ENCODE measurements at regions not wholly inside any gene's neighbourhood (a gene's known extent, or its start where the extent isn't known, plus 50 kb on each side); places are given as distances from the start of the nearest gene placed in this dataset.
A peak's percentile ranks its signal among the peaks of the same experiment; 100 is the strongest.

DNA sequence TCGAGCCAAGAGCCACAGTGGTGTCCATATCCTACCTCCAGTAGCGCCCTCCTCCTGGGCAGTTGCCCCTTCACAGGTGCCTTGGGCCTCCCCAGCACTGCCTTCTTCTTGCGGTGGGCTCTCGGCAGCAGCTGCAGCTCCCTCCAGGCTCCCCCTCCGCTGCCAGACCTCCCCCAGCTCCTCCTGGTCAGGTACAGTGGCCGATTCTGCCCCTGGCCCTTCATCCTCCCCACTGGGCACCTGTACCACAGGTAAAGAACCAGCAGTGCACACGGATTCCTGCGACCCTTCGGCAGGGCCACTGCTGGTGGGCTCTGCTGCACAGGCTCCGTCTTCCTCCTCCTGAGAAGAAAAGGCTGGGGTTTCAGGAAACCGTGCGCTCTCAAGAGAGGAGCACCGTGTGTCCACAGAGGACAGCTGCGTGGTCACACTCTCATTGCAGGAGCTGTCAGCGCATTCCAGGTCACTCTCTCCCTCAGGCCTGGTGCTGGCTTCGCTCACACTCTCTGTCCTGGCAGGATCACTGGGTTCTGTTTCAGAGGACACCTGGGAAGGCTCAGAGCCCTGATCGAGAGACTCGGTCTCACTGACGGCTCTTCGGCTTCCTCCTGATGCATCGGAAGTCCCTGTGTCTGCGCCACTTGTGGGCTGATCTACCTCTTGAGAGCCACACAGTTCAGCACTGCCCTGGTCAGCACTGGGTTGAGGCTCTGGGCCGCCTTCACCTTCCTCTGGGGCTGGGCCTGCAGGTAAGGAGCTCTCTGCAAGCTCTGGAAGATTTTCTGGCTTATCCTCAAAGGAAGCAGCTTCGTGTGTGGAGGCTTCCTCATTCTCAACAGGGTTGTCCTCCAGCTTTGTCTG is 147.4 kb upstream of the STK17B start:
- no peak for DNase-seq

GRCh38 chr2:196322973-196323810 is 151.8 kb upstream of the STK17B start:
- no peak for DNase-seq

DNA sequence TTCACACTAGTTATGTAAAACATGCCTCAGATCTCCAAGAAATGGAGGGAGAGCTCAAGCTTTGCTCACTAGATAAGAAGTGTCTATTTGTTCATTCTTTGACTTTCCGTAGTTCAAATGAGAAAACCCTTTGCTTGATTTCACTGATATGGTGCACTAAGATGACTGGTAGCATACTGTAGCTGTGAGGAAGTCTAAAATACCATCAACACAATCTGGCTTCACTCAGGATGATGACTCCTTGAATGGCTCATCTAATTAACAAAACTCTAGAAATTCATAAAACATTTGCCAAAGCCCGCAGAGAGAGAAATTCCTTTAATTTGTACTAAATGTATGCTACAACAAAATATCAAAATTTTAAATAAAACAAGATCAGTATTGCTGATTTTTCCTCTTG is 152.8 kb upstream of the STK17B start:
- no peak for DNase-seq

DNA sequence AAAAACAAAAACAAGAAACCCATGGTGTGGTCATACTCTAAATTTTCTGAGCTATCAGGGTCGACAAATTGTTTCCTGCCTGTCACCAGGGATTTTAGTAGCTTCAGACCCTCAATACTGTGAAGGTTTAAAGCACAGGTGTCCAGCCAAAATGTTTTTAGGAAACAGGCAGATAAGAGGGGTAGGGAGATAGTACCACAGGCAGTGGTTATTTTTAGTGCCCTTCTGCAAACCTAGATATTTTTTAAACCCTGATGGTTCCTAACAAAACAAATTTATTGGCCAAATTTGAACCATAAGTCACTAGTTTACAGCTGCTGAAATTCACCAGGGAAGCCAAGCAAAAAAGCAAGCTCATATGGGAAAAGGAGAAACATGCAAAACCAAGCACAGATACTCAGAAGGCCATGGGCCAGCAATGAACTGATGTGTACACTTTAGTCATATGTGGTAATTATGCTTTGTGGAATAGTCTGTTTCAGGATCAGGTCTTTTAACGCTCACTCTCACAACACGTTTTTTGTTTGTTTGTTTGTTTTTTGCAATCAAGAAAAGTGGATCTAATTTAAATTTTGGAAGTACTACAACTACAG is 156.8 kb upstream of the STK17B start:
- DNase-seq = no peak

DNA sequence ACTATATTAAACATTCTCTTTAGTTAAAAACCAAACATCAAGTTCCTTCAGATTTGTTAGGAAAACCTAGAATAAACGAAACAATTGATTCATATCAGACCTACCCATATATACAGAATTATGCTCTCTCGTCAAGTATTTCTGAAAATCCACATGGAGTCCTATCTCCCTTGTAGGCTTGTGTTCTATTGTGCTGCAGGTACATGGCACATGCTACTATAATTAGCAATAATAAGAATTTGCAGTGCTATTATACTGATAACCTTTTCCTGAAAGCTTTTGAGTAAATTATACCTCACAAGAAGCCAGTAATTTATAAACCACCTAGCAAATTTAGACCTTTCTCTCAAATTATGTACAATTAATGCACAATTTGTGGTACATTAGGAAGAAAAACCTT is 158.6 kb upstream of the STK17B start:
- no peak for DNase-seq

GRCh38 chr2:196330645-196331044 is 159.3 kb upstream of the STK17B start:
- no peak for DNase-seq

- DNase-seq = no peak
These were observed 159.8 kb upstream of the STK17B start for GRCh38 chr2:196331143-196331542.

- no peak for DNase-seq
These were observed 160.5 kb upstream of the STK17B start for GRCh38 chr2:196331851-196332250.

DNA sequence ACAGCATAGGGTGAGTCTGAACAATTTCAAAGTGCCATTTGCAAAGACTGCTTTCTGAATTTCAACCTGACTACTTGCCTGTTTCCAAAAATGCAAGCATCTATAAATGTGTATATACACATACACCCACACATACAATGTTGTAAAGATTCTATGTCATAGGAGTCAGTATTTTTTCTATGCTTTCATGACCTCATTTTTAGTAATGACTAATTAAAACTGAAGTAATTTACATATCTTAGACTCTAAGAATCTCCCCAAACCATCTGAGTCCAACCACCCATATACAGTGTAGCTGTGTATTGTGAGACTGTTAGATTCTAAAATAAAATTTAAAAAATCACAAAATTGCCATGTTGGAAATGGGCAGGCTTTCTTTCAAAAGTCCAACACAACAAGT is 162.0 kb upstream of the STK17B start:
- no peak for DNase-seq

DNA sequence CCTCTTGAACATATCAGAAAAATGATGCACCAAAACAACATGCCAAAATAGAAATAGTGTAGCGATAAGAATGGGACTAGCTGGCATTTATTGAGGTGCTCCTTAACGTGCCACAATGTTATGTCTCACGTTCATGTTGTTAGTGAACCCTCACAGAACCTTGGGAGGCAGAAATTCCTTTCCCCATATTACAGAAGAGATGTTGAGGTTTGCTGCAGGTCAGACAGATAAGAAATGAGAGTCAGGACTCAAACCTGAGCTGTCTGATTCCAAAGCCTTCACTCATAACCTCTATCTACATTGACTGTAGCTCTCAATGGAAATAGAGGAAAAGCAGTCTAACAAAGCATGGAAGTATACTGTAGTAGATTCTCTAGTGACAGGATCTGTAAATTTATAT is 163.3 kb upstream of the STK17B start:
- DNase-seq = no peak

GRCh38 chr2:196335221-196335634 is 163.8 kb upstream of the STK17B start:
- DNase-seq = no peak

DNA sequence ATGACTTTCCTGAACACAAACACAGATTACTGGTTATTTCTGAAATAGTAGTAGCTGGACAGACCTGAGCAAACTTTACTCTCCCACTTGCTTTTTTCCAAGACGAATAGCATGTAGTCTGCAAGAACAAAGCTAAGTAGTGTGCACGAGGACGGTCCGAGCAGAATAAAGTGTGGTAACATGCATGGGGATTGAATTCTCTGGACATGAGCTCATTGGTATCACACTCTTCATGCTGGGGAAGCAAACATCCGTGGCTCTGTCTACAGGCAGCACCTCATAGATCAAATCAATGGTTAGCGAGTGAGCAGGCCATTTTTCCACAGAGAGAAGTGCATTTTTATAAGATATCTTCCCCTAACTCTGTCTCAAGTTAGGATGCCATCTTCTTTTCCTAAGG is 164.8 kb upstream of the STK17B start:
- no peak for DNase-seq

- DNase-seq = no peak
These were observed 165.3 kb upstream of the STK17B start for GRCh38 chr2:196336715-196337114.

GRCh38 chr2:196337208-196337953 is 166.0 kb upstream of the STK17B start:
- DNase-seq = peak; percentile 20

GRCh38 chr2:196338440-196338839 is 167.1 kb upstream of the STK17B start:
- no peak for DNase-seq

GRCh38 chr2:196341277-196341841 is 170.0 kb upstream of the STK17B start:
- no peak for DNase-seq

GRCh38 chr2:196344397-196344796 is 173.0 kb upstream of the STK17B start:
- DNase-seq = no peak

DNA sequence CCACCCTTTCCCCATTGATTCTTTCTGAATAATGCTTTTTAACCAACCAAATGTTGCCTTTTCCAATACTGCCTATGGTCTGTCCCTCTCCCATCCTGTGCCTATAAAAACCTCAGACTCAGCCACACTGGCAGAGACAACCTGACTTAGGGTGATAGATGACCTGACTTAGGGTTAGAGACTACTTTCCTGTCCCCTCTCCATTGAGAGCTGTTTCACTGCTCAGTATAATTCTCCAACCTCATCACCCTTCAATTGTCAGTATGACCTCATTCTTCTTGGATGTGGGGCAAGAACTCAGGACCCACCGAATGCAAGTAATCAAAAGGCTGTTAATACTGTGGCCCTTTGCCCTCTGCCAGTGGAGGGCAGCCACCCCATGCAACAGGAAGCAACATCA is 182.3 kb upstream of the STK17B start:
- DNase-seq = no peak

DNA sequence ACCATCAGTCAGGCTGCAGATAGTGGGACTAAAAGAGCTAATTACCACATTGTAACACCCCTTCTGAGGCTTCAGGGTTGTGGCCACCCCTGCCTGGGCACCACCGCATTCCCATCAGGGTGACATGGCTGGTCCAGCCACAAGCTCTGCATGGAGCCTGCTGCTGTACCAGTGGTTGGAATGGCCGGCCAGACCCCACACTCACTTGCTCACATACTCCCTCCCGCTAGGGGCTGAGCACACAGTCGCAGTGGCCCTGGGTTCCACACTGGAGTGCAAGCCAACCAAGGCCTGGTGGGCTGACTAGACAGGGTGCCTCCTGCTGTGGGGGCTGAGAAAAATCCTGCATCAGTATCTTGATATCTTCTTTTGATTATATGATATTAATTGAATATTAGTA is 182.8 kb upstream of the STK17B start:
- DNase-seq = no peak

GRCh38 chr2:196356332-196356731 is 185.0 kb upstream of the STK17B start:
- DNase-seq = no peak

DNA sequence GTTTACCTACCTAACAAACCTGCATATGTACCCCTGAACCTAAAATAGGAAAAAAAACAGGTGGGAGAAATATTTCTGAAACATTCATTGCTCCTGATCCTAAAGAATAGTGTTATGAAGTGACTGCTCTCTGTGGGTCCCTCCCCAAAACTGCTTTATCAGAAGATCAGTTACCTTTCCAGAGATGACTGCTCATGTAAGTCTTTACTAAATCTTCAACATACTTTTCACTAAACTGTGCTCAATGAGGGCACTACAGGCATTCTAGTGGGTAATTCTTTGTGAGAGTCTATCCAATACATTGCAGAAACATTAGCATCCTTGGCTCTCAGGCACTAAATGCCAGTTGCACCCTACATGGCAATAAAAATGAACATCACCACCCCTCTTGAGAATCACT is 189.3 kb upstream of the STK17B start:
- no peak for DNase-seq

Data from muscle of arm (tissue), 1 donor.